ENCODE measurements at regions not wholly inside any gene's neighbourhood (a gene's known extent, or its start where the extent isn't known, plus 50 kb on each side); places are given as distances from the start of the nearest gene placed in this dataset.

GRCh38 chr2:21254170-21254965 lies 130.6 kb downstream of the TDRD15 start:
- DNase-seq, result no peak

- peak; percentile 90 for DNase-seq
Measured at GRCh38 chr2:21256006-21256405, 132.2 kb downstream of the TDRD15 start.

GRCh38 chr2:21257621-21258020 lies 133.9 kb downstream of the TDRD15 start:
- DNase-seq, result peak; percentile 21

GRCh38 chr2:21258082-21258481 lies 134.3 kb downstream of the TDRD15 start:
- DNase-seq, result no peak

- DNase-seq, result no peak
Measured at GRCh38 chr2:21260311-21260710, 136.5 kb downstream of the TDRD15 start.

GRCh38 chr2:21261591-21261990 lies 137.8 kb downstream of the TDRD15 start:
- no peak for DNase-seq

- DNase-seq, result no peak
Measured at GRCh38 chr2:21262426-21262940, 138.7 kb downstream of the TDRD15 start.

- DNase-seq, result no peak
Measured at GRCh38 chr2:21263622-21264021, 139.9 kb downstream of the TDRD15 start.

GRCh38 chr2:21265752-21266151 lies 142.0 kb downstream of the TDRD15 start:
- no peak for DNase-seq

- no peak for DNase-seq
Measured at GRCh38 chr2:21267232-21267835, 143.6 kb downstream of the TDRD15 start.

GRCh38 chr2:21268197-21268877 lies 144.6 kb downstream of the TDRD15 start:
- no peak for DNase-seq

GRCh38 chr2:21268878-21269224 lies 145.1 kb downstream of the TDRD15 start:
- DNase-seq, result no peak

GRCh38 chr2:21269382-21269781 lies 145.6 kb downstream of the TDRD15 start:
- no peak for DNase-seq

GRCh38 chr2:21270083-21270491 lies 146.3 kb downstream of the TDRD15 start:
- DNase-seq, result no peak

- no peak for DNase-seq
Measured at GRCh38 chr2:21270708-21271122, 146.9 kb downstream of the TDRD15 start.

- no peak for DNase-seq
Measured at GRCh38 chr2:21276163-21276562, 152.4 kb downstream of the TDRD15 start.

GRCh38 chr2:21277068-21278056 lies 153.6 kb downstream of the TDRD15 start:
- DNase-seq, result no peak

GRCh38 chr2:21279525-21279924 lies 155.8 kb downstream of the TDRD15 start:
- no peak for DNase-seq

- DNase-seq, result peak; percentile 4
Measured at GRCh38 chr2:21280793-21281192, 157.0 kb downstream of the TDRD15 start.

- no peak for DNase-seq
Measured at GRCh38 chr2:21281384-21281783, 157.6 kb downstream of the TDRD15 start.

- DNase-seq, result no peak
Measured at GRCh38 chr2:21281791-21282514, 158.2 kb downstream of the TDRD15 start.

- DNase-seq, result no peak
Measured at GRCh38 chr2:21282515-21282898, 158.7 kb downstream of the TDRD15 start.

Measured in DMS53 (cell line).